Spleen (tissue), 7 donors: ENCODE measurements at regions not wholly inside any gene's neighbourhood (a gene's known extent, or its start where the extent isn't known, plus 50 kb on each side); places are given as distances from the start of the nearest gene placed in this dataset.

Experiments
- CTCF ChIP-seq, 11 experiments: fragments of 200-600 bp in 7 of 11; fragments of 450-650 bp in 4 of 11; sonication (generic) in 4 of 11; IDR thresholded peaks in 8 of 11; conservative IDR thresholded peaks in 3 of 11; 1 replicate in 7 of 11; 2 replicates in 4 of 11; pipeline versions ENCODE4 v1.4.0 to v1.8.0; 2016 to 2021; ENCODE audit warnings: antibody characterized with exemption in 11 of 11, inconsistent platforms in 4 of 11, mild to moderate bottlenecking in 1 of 11
- POLR2A ChIP-seq, 3 donors: fragments of 450-650 bp; IDR thresholded peaks; one replicate each; pipeline ENCODE4 v1.5.1; 2017; ENCODE audit warnings: antibody characterized with exemption in 3 of 3, mild to moderate bottlenecking in 1 of 3
- donor health status: DM: no; HTN: no; CAD: no; lungs with moderate emphysema.
- donor health status: DM: no; HTN: no; CAD: no.
- donor health status: DM: no; HTN: no; CAD: no.

- TF ChIP-seq CTCF (IDR thresholded peaks at IDR 0.05 in 8 of 11, conservative IDR thresholded peaks at IDR 0.05 in 3 of 11): no peak
- no peak for TF ChIP-seq POLR2A (IDR thresholded peaks at IDR 0.05)
Measured at GRCh38 chr20:16810216-16810615, 62.1 kb downstream of the OTOR start.
